ENCODE measurements at regions not wholly inside any gene's neighbourhood (a gene's known extent, or its start where the extent isn't known, plus 50 kb on each side); places are given as distances from the start of the nearest gene placed in this dataset.

GRCh38 chr9:89721176-89721700 is 116.4 kb downstream of the GADD45G start:
- DNase-seq (ENCODE audit: extremely low spot score, unreplicated experiment) = no peak
- Mint-ChIP-seq H3K4me1 (ENCODE audit: unreplicated experiment) (no peaks in the 10 kb centered on the region), H3K36me3 (ENCODE audit: unreplicated experiment) (no peaks in the 10 kb centered on the region), H3K4me3 (ENCODE audit: unreplicated experiment) (no peak overlapping the region), H3K27me3 (ENCODE audit: unreplicated experiment) (no peaks in the 10 kb centered on the region), H3K9me3 (ENCODE audit: unreplicated experiment) (no peaks in the 10 kb centered on the region), H3K27ac (ENCODE audit: unreplicated experiment) (no peak overlapping the region)
- no peak for TF ChIP-seq CTCF (IDR thresholded peaks at IDR 0.05)

- no peaks in the 10 kb centered on the region for H3K4me1 Mint-ChIP-seq (ENCODE audit: unreplicated experiment)
- H3K27me3 Mint-ChIP-seq (ENCODE audit: unreplicated experiment) = no peaks in the 10 kb centered on the region
- H3K9me3 Mint-ChIP-seq (ENCODE audit: unreplicated experiment) = no peaks in the 10 kb centered on the region
- H3K27ac Mint-ChIP-seq (ENCODE audit: unreplicated experiment) = no peak overlapping the region
- TF ChIP-seq CTCF (IDR thresholded peaks at IDR 0.05) = no peak
- H3K4me3 Mint-ChIP-seq (ENCODE audit: unreplicated experiment) = no peak overlapping the region
- DNase-seq (ENCODE audit: extremely low spot score, unreplicated experiment) = no peak
- no peaks in the 10 kb centered on the region for H3K36me3 Mint-ChIP-seq (ENCODE audit: unreplicated experiment)
Observed at GRCh38 chr9:89721971-89722530, 117.2 kb downstream of the GADD45G start.

- H3K36me3 Mint-ChIP-seq (ENCODE audit: unreplicated experiment) = no peaks in the 10 kb centered on the region
- no peak overlapping the region for H3K27ac Mint-ChIP-seq (ENCODE audit: unreplicated experiment)
- no peaks in the 10 kb centered on the region for H3K4me1 Mint-ChIP-seq (ENCODE audit: unreplicated experiment)
- H3K4me3 Mint-ChIP-seq (ENCODE audit: unreplicated experiment) = no peak overlapping the region
- no peak for DNase-seq (ENCODE audit: extremely low spot score, unreplicated experiment)
- H3K9me3 Mint-ChIP-seq (ENCODE audit: unreplicated experiment) = no peaks in the 10 kb centered on the region
- no peak for TF ChIP-seq CTCF (IDR thresholded peaks at IDR 0.05)
- H3K27me3 Mint-ChIP-seq (ENCODE audit: unreplicated experiment) = no peaks in the 10 kb centered on the region
Observed at GRCh38 chr9:89722712-89723111, 117.9 kb downstream of the GADD45G start.

- Mint-ChIP-seq H3K27me3 (ENCODE audit: unreplicated experiment) (no peaks in the 10 kb centered on the region), H3K36me3 (ENCODE audit: unreplicated experiment) (no peaks in the 10 kb centered on the region), H3K4me1 (ENCODE audit: unreplicated experiment) (no peaks in the 10 kb centered on the region), H3K27ac (ENCODE audit: unreplicated experiment) (no peak overlapping the region), H3K9me3 (ENCODE audit: unreplicated experiment) (no peaks in the 10 kb centered on the region), H3K4me3 (ENCODE audit: unreplicated experiment) (no peak overlapping the region)
- DNase-seq (ENCODE audit: extremely low spot score, unreplicated experiment) = no peak
- no peak for TF ChIP-seq CTCF (IDR thresholded peaks at IDR 0.05)
Observed at GRCh38 chr9:89723469-89724100, 118.8 kb downstream of the GADD45G start.

GRCh38 chr9:89724659-89725058 is 119.8 kb downstream of the GADD45G start:
- H3K4me1 Mint-ChIP-seq (ENCODE audit: unreplicated experiment) = no peaks in the 10 kb centered on the region
- H3K36me3 Mint-ChIP-seq (ENCODE audit: unreplicated experiment) = no peaks in the 10 kb centered on the region
- H3K27ac Mint-ChIP-seq (ENCODE audit: unreplicated experiment) = no peak overlapping the region
- no peak overlapping the region for H3K4me3 Mint-ChIP-seq (ENCODE audit: unreplicated experiment)
- H3K27me3 Mint-ChIP-seq (ENCODE audit: unreplicated experiment) = no peaks in the 10 kb centered on the region
- no peaks in the 10 kb centered on the region for H3K9me3 Mint-ChIP-seq (ENCODE audit: unreplicated experiment)
- TF ChIP-seq CTCF (IDR thresholded peaks at IDR 0.05) = no peak
- DNase-seq (ENCODE audit: extremely low spot score, unreplicated experiment) = no peak
